A549 (cell line): ENCODE measurements at regions not wholly inside any gene's neighbourhood (a gene's known extent, or its start where the extent isn't known, plus 50 kb on each side); places are given as distances from the start of the nearest gene placed in this dataset.

Experiments used
- ATAC-seq, 2 experiments: fragments of 200-7000 bp in 1 of 2; fragments of >200 bp in 1 of 2; cut with Nextera tagmentation in 1 of 2; cut with Tn5 transposase in 1 of 2; 3 replicates each; pipeline versions ENCODE4 v1.8.0 to v1.9.1; 2018 to 2020; ENCODE audit warnings: mild to moderate bottlenecking in 1 of 2, moderate library complexity in 1 of 2
- CTCF ChIA-PET: fragments of 300-600 bp; sonication (Branson Sonifier 250); formaldehyde crosslinking; extraction: SDS; loops from one replicate; lab custom pipeline; 2021; ENCODE audit warnings: antibody characterized with exemption, inconsistent platforms; lab: Yijun Ruan, JAX
- POLR2A ChIA-PET: fragments of 350-600 bp; formaldehyde crosslinking; extraction: SDS; loops from one replicate; lab custom pipeline; 2021; ENCODE audit warnings: antibody characterized with exemption, inconsistent platforms; lab: Yijun Ruan, JAX
- DNase-seq, 2 experiments: peaks; one replicate each; pipeline versions ENCODE4 v3.0.0 to v3.0.0-alpha.2; 2011 to 2016; ENCODE audit warnings: low read depth in 1 of 2, low spot score in 1 of 2
- FAIRE-seq: peaks from 2 replicates; lab custom pipeline; 2011; peaks lifted over from hg19 to GRCh38; lab: Jason Lieb, UNC
- H3K27ac ChIP-seq, 2 experiments: fragments of >200 bp; sonication (Bioruptor Twin); formaldehyde crosslinking; 3 replicates each; pipeline ENCODE4 v1.5.1; 2016 to 2017
- H3K4me1 ChIP-seq: fragments of >200 bp; sonication (Bioruptor Twin); formaldehyde crosslinking; 3 replicates; pipeline ENCODE4 v1.6.1; 2016
- H3K4me2 ChIP-seq: fragments of >200 bp; sonication (Bioruptor Twin); formaldehyde crosslinking; 3 replicates; pipeline ENCODE4 v1.6.1; 2016
- H3K4me3 ChIP-seq: fragments of >200 bp; sonication (Bioruptor Twin); formaldehyde crosslinking; 3 replicates; pipeline ENCODE4 v1.5.1; 2016
- H3K9me3 ChIP-seq: fragments of >200 bp; sonication (Bioruptor Twin); formaldehyde crosslinking; 3 replicates; pipeline ENCODE4 v1.6.1; 2016
- BCL3 ChIP-seq: fragments of >200 bp; sonication (Bioruptor Twin); formaldehyde crosslinking; IDR thresholded peaks from 3 replicates; pipeline ENCODE4 v1.6.1; 2016
- BHLHE40 ChIP-seq: IDR thresholded peaks from 2 replicates; pipeline ENCODE4 v1.6.1; 2012; ENCODE audit warnings: low read depth, low read length, inconsistent platforms
- CBX8 ChIP-seq: fragments of 200-600 bp; sonication (generic); IDR thresholded peaks from 2 replicates; pipeline ENCODE4 v1.6.1; 2016
- CHD4 ChIP-seq: fragments of 200-600 bp; sonication (generic); IDR thresholded peaks from 2 replicates; pipeline ENCODE4 v1.6.1; 2016; ENCODE audit warnings: antibody characterized with exemption, mild to moderate bottlenecking, borderline replicate concordance
- CTCF ChIP-seq: fragments of >200 bp; sonication (Bioruptor Twin); formaldehyde crosslinking; IDR thresholded peaks from 3 replicates; pipeline ENCODE4 v1.5.1; 2016
- EHF ChIP-seq: fragments of 250-450 bp; sonication (Bioruptor Pico); IDR thresholded peaks from 2 replicates; pipeline ENCODE4 v1.5.0; 2020; ENCODE audit warnings: mild to moderate bottlenecking
- ELK1 ChIP-seq: fragments of 150-350 bp; IDR thresholded peaks from 2 replicates; pipeline ENCODE4 v1.6.1; 2014; ENCODE audit warnings: low read depth, mild to moderate bottlenecking, low read length
- ESRRA ChIP-seq: fragments of 150-350 bp; IDR thresholded peaks from 2 replicates; pipeline ENCODE4 v1.6.1; 2014; ENCODE audit warnings: mild to moderate bottlenecking, low read length, borderline replicate concordance
- FOSB ChIP-seq: fragments of 250-450 bp; sonication (Bioruptor Pico); IDR thresholded peaks from 2 replicates; pipeline ENCODE4 v1.5.0; 2020; ENCODE audit warnings: mild to moderate bottlenecking, moderate library complexity
- GATA3 ChIP-seq: IDR thresholded peaks from 2 replicates; pipeline ENCODE4 v1.6.1; 2012; ENCODE audit warnings: borderline replicate concordance
- HDAC2 ChIP-seq: fragments of 200-600 bp; sonication (generic); IDR thresholded peaks from 2 replicates; pipeline ENCODE4 v1.6.1; 2016
- HES2 ChIP-seq: fragments of >200 bp; sonication (Bioruptor Twin); formaldehyde crosslinking; IDR thresholded peaks from 2 replicates; pipeline ENCODE4 v1.6.1; 2016
- HEYL ChIP-seq: fragments of 250-450 bp; sonication (Bioruptor Pico); IDR thresholded peaks from 2 replicates; pipeline ENCODE4 v1.8.0; 2021; ENCODE audit warnings: mild to moderate bottlenecking, moderate library complexity
- HOXB13 ChIP-seq: fragments of 250-450 bp; sonication (Bioruptor Pico); IDR thresholded peaks from 2 replicates; pipeline ENCODE4 v1.5.0; 2020; ENCODE audit warnings: low read depth, mild to moderate bottlenecking, moderate library complexity
- JUN ChIP-seq, 2 experiments: fragments of >200 bp; sonication (Bioruptor Twin); formaldehyde crosslinking; IDR thresholded peaks; 2 replicates in 1 of 2; 3 replicates in 1 of 2; pipeline ENCODE4 v1.6.1; 2016 to 2017
- KDM1A ChIP-seq: fragments of 200-600 bp; sonication (generic); IDR thresholded peaks from 2 replicates; pipeline ENCODE4 v1.6.1; 2016; ENCODE audit warnings: low read depth, mild to moderate bottlenecking
- MAX ChIP-seq: IDR thresholded peaks from 2 replicates; pipeline ENCODE4 v1.6.1; 2012
- NFE2L2 ChIP-seq: fragments of 150-350 bp; conservative IDR thresholded peaks from 2 replicates; pipeline ENCODE4 v1.6.1; 2014; ENCODE audit warnings: low read length
- NPAS2 ChIP-seq: fragments of 250-450 bp; sonication (Bioruptor Pico); IDR thresholded peaks from 2 replicates; pipeline ENCODE4 v1.8.0; 2022; ENCODE audit warnings: mild to moderate bottlenecking, moderate library complexity, borderline replicate concordance
- NR3C1 ChIP-seq: fragments of >200 bp; sonication (Bioruptor Twin); formaldehyde crosslinking; IDR thresholded peaks from 3 replicates; pipeline ENCODE4 v1.6.1; 2017
- PBX3 ChIP-seq: IDR thresholded peaks from 2 replicates; pipeline ENCODE4 v1.6.1; 2012
- RAD21 ChIP-seq, 2 experiments: fragments of >200 bp in 1 of 2; sonication (Bioruptor Twin) in 1 of 2; formaldehyde crosslinking in 1 of 2; IDR thresholded peaks in 1 of 2; conservative IDR thresholded peaks in 1 of 2; 2 replicates in 1 of 2; 3 replicates in 1 of 2; pipeline ENCODE4 v1.6.1; 2012 to 2018; ENCODE audit warnings: inconsistent platforms in 1 of 2
- RFX5 ChIP-seq: fragments of 450-650 bp; IDR thresholded peaks from 2 replicates; pipeline ENCODE4 v1.7.1; 2014; ENCODE audit warnings: antibody characterized with exemption, mild to moderate bottlenecking, moderate library complexity
- USF2 ChIP-seq: fragments of 450-650 bp; IDR thresholded peaks from 2 replicates; pipeline ENCODE4 v1.6.1; 2014; ENCODE audit warnings: antibody characterized with exemption
- ZC3H11A ChIP-seq: fragments of 450-650 bp; IDR thresholded peaks from 2 replicates; pipeline ENCODE4 v1.6.1; 2014; ENCODE audit warnings: antibody characterized with exemption, mild to moderate bottlenecking
- ZSCAN20 ChIP-seq: fragments of 250-450 bp; sonication (Bioruptor Pico); IDR thresholded peaks from 2 replicates; pipeline ENCODE4 v1.8.0; 2022; ENCODE audit warnings: mild to moderate bottlenecking, moderate library complexity
- WGBS: methylation state at CpG from one replicate; pipeline ENCODE4 v1.1.6; 2017; ENCODE audit errors: missing lambda C conversion rate; 5-methylcytosine and 5-hydroxymethylcytosine counted together

DNA sequence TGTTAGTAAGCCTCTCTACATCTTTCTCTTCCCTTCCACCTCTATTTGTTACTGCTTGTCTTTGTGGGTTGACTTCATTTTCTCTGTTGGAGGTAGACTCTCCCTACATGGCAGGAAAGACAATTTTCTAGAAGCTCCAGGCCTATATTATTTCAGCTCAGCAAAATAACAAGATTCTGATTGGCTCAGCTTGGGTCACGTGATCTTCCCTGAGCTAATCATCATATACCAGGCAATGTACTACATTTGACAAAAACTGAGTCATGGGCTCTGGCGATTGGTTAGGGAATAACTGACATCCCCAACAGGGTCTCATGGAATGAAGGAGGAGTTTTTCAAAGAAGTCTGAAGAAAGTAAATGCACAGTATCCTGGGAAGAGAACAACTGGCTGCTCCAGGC lies 65.6 kb upstream of the NR3C1 start (continued):
- TF ChIP-seq HDAC2, result no peak
- TF ChIP-seq, all 56 proteins: peak for 0

DNA sequence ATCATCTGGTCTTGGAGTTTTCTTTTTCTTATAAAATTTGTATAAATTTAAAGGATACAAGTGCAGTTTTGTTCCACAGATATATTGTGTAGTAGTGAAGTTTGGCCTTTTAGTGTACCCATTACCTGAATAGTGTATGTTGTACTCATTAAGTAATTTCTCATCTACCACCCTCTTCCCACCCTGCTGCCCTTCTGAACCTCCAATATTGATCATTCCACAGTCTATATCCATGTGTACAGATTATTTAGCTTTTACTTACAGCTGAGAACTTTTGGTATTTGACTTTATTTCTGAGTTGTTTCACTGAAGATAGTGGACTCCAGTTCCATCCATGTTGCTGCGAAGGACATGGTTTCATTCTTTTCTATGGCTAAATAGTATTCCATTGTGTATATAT lies 63.1 kb upstream of the NR3C1 start:
- TF ChIP-seq ZSCAN20 (no peak), GATA3 (no peak), RAD21 (conservative IDR thresholded peaks at IDR 0.05 in 1 of 2, IDR thresholded peaks at IDR 0.05 in 1 of 2) (no peak)
- 96% methylated on average over 1 of the region's 1 CpG for WGBS
- FAIRE-seq, result no peak
- Histone ChIP-seq H3K27ac (no peak overlapping the region), H3K4me2 (no peak overlapping the region), H3K4me1 (peaks cover 10% of the 10 kb centered on the region), H3K9me3 (0 out of 3 replicates have a peak, but pooled peaks cover 3% of the 10 kb centered on the region), H3K4me3 (no peak overlapping the region)
- CTCF ChIA-PET, result interaction anchor here (0.8 kb wide), 1 partner anchor 111 kb away, joined by 3 read pairs; no protein-coding TSS in a partner anchor
- no peak for DNase-seq
- ATAC-seq, result no peak
- POLR2A ChIA-PET, result no interaction called here

DNA sequence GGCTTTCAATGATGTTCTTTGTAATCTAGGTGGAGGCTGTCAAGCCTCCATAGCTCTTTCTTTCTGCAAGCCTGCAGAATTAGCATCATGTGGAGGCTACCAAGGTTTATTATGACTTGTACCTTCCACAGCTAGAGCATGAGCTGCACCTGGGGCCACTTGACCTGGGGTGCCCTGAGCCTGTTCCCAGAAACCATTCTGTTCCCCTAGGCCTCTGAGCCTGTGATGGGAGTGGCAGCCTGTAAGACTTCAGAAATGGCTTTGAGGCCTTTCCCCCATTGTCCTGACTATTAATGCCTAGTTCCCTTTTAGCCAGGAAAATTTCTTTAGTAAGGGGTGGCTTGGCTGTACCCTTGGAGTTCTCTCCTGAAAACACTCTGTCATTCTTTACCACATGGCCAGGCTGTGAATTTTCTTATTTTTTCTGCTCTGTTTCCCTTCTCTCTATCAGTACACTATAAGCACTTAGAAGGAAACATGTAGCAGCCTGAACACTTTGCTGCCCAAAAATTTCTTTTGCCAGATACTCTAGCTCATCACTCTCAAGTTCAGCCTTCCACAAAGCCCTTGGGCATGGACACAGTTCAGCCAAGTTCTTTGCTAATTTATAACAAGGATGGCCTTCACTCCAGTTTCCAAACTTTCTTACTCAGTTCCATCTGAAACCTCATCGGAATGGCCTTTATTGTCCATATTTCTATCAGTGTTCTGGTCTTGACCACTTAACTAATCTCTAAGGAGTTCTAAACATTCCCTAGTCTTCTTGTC lies 61.4 kb upstream of the NR3C1 start:
- no peak for FAIRE-seq
- ChIA-PET POLR2A (no interaction called here), CTCF (interaction anchor here (0.7 kb wide), 1 partner anchor 89 kb away, joined by 4 read pairs; no protein-coding TSS in a partner anchor)
- DNase-seq, result no peak
- Histone ChIP-seq H3K27ac (no peak overlapping the region), H3K4me1 (no peaks in the 10 kb centered on the region), H3K9me3 (0 out of 3 replicates have a peak, but pooled peaks cover 3% of the 10 kb centered on the region), H3K4me2 (no peak overlapping the region), H3K4me3 (no peak overlapping the region)
- 93% methylated on average over 1 of the region's 1 CpG for WGBS
- no peak for ATAC-seq
- TF ChIP-seq BCL3 (no peak), PBX3 (no peak), RFX5 (no peak), FOSB (CRISPR knock-in tag) (no peak), NFE2L2 (no peak)

GRCh38 chr5:143462431-143462830 lies 58.9 kb upstream of the NR3C1 start:
- H3K4me2 ChIP-seq, result no peak overlapping the region
- no peak overlapping the region for H3K4me3 ChIP-seq
- ChIA-PET POLR2A (no interaction called here), CTCF (no interaction called here)
- no peak overlapping the region for H3K27ac ChIP-seq
- no peak for ATAC-seq
- peaks cover 4% of the 10 kb centered on the region; the same call in 2 of the 3 replicates for H3K4me1 ChIP-seq
- DNase-seq, result no peak
- TF ChIP-seq ESRRA, result no peak
- no peak for TF ChIP-seq ZSCAN20
- no peak for TF ChIP-seq JUN (IDR thresholded peaks at IDR 0.05)
- TF ChIP-seq CHD4, result no peak
- no peak for TF ChIP-seq ELK1
- no peak for TF ChIP-seq CBX8
- no peak for TF ChIP-seq HES2
- no peak for TF ChIP-seq EHF (CRISPR knock-in tag)
- no peak for TF ChIP-seq MAX
- no peak for TF ChIP-seq KDM1A
- no peak for TF ChIP-seq GATA3
- TF ChIP-seq NR3C1, result no peak
- TF ChIP-seq CTCF, result no peak
- TF ChIP-seq ZC3H11A, result no peak
- TF ChIP-seq USF2, result no peak
- no peak for TF ChIP-seq NFE2L2
- TF ChIP-seq NPAS2 (CRISPR knock-in tag), result no peak
- TF ChIP-seq HEYL (CRISPR knock-in tag), result no peak
- TF ChIP-seq HOXB13 (CRISPR knock-in tag), result no peak
- TF ChIP-seq BHLHE40, result no peak
- H3K9me3 ChIP-seq, result 0 out of 3 replicates have a peak, but pooled peaks cover 3% of the 10 kb centered on the region
- no peak for FAIRE-seq
